OCI-LY1 (cell line): ENCODE measurements at regions not wholly inside any gene's neighbourhood (a gene's known extent, or its start where the extent isn't known, plus 50 kb on each side); places are given as distances from the start of the nearest gene placed in this dataset.

Source experiments
- H2AFZ ChIP-seq: fragments of 200-600 bp; sonication (generic), shearing (Covaris generic); 2 replicates; pipeline ENCODE4 v1.6.0; 2014; ENCODE audit warnings: antibody characterized with exemption, mild to moderate bottlenecking, low read length
- H3F3A ChIP-seq: fragments of 200-600 bp; sonication (generic), shearing (Covaris generic); 2 replicates; pipeline ENCODE4 v1.6.0; 2014; ENCODE audit warnings: mild to moderate bottlenecking, antibody characterized with exemption, low read length, moderate library complexity; ENCODE audit not compliant: insufficient read depth
- H3K27ac ChIP-seq: fragments of 200-600 bp; sonication (generic); 2 replicates; pipeline ENCODE4 v1.5.1; 2014; ENCODE audit warnings: low read length, mixed run types, mild to moderate bottlenecking, low read depth; ENCODE audit not compliant: poor library complexity, severe bottlenecking
- H3K27me3 ChIP-seq: fragments of 200-600 bp; sonication (generic); 2 replicates; pipeline ENCODE4 v1.6.0; 2014; ENCODE audit warnings: antibody characterized with exemption, mild to moderate bottlenecking, low read length, moderate library complexity; ENCODE audit not compliant: insufficient read depth
- H3K36me3 ChIP-seq: fragments of 200-600 bp; sonication (generic); 2 replicates; pipeline ENCODE4 v1.6.1; 2014; ENCODE audit warnings: mild to moderate bottlenecking, antibody characterized with exemption, low read length, moderate library complexity, mixed read lengths; ENCODE audit not compliant: insufficient read depth
- H3K4me1 ChIP-seq: fragments of 200-600 bp; sonication (generic); 2 replicates; pipeline ENCODE4 v1.5.1; 2014; ENCODE audit warnings: mild to moderate bottlenecking, low read length, moderate library complexity; ENCODE audit not compliant: insufficient read depth, severe bottlenecking
- H3K4me2 ChIP-seq: fragments of 200-600 bp; sonication (generic), shearing (Covaris generic); 2 replicates; pipeline ENCODE4 v1.6.1; 2014; ENCODE audit warnings: low read length
- H3K4me3 ChIP-seq: fragments of 200-600 bp; sonication (generic); 2 replicates; pipeline ENCODE4 v1.5.1; 2014; ENCODE audit warnings: low read length, low read depth, mild to moderate bottlenecking, mixed read lengths; ENCODE audit not compliant: poor library complexity, severe bottlenecking
- H3K79me2 ChIP-seq: fragments of 200-600 bp; shearing (Covaris generic); 2 replicates; pipeline ENCODE4 v1.6.1; 2016; ENCODE audit warnings: mixed run types, low read length, mixed read lengths; ENCODE audit not compliant: insufficient read depth
- H3K9ac ChIP-seq: fragments of 200-600 bp; sonication (generic), shearing (Covaris generic); 2 replicates; pipeline ENCODE4 v1.6.1; 2014; ENCODE audit warnings: mild to moderate bottlenecking, low read length, mixed read lengths
- H3K9me2 ChIP-seq: fragments of 200-600 bp; sonication (generic), shearing (Covaris generic); 2 replicates; pipeline ENCODE4 v1.6.1; 2014; ENCODE audit warnings: low read depth, mild to moderate bottlenecking, low read length, mixed read lengths
- H3K9me3 ChIP-seq: fragments of 200-600 bp; shearing (Covaris generic); 2 replicates; pipeline ENCODE4 v1.6.1; 2014; ENCODE audit warnings: low read length, mixed read lengths
- H4K20me1 ChIP-seq: fragments of 200-600 bp; sonication (generic), shearing (Covaris generic); 2 replicates; pipeline ENCODE4 v1.6.0; 2016; ENCODE audit warnings: mild to moderate bottlenecking, low read length; ENCODE audit not compliant: insufficient read depth
- EZH2 ChIP-seq: fragments of 200-600 bp; sonication (generic), shearing (Covaris generic); IDR thresholded peaks from 2 replicates; pipeline ENCODE4 v1.8.0; 2017; ENCODE audit warnings: borderline replicate concordance, mixed run types, mild to moderate bottlenecking, antibody characterized with exemption, low read length, moderate library complexity, mixed read lengths
- TF ChIP-seq, protein P1 (sequence below): fragments of 200-600 bp; sonication (generic), shearing (Covaris generic); IDR thresholded peaks from 2 replicates; pipeline ENCODE4 v1.5.1; 2017; ENCODE audit warnings: mild to moderate bottlenecking, antibody characterized with exemption, low read length, moderate library complexity, mixed read lengths

DNA sequence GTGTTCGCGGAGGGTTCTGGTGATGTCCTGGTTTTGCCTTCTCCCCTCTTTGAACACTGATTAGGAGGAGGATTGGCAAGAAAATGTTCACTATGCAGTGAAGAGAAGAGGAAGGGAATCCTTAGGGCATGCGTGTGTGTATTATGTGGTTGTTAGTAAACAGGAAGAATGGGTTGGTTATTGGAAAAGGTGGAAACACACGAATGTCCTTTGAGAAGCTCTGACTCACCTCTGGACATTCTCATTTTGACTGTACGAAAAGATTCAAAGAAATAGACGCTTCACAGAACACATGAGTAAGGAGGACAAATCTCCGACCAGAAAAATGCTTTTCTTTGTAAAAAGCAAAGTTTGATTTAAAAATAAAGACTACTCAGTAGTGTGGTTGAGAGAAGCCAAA is 188.8 kb upstream of the PRICKLE2 start:
- Histone ChIP-seq H3K9ac (no peak overlapping the region), H3K79me2 (no peaks in the 10 kb centered on the region), H3K4me1 (no peaks in the 10 kb centered on the region), H3K4me3 (no peak overlapping the region), H2AFZ (no peak overlapping the region), H3K27me3 (0 out of 2 replicates have a peak, but pooled peaks cover 4% of the 10 kb centered on the region), H3K9me2 (no peaks in the 10 kb centered on the region), H3K27ac (no peak overlapping the region), H3F3A (no peaks in the 10 kb centered on the region), H3K4me2 (no peak overlapping the region), H3K9me3 (no peaks in the 10 kb centered on the region), H4K20me1 (no peaks in the 10 kb centered on the region), H3K36me3 (no peaks in the 10 kb centered on the region)
- no peak for TF ChIP-seq EZH2
- TF ChIP-seq, protein P1, sequence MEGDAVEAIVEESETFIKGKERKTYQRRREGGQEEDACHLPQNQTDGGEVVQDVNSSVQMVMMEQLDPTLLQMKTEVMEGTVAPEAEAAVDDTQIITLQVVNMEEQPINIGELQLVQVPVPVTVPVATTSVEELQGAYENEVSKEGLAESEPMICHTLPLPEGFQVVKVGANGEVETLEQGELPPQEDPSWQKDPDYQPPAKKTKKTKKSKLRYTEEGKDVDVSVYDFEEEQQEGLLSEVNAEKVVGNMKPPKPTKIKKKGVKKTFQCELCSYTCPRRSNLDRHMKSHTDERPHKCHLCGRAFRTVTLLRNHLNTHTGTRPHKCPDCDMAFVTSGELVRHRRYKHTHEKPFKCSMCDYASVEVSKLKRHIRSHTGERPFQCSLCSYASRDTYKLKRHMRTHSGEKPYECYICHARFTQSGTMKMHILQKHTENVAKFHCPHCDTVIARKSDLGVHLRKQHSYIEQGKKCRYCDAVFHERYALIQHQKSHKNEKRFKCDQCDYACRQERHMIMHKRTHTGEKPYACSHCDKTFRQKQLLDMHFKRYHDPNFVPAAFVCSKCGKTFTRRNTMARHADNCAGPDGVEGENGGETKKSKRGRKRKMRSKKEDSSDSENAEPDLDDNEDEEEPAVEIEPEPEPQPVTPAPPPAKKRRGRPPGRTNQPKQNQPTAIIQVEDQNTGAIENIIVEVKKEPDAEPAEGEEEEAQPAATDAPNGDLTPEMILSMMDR = no peak

- TF ChIP-seq, protein P1 = no peak
- no peak for TF ChIP-seq EZH2
- Histone ChIP-seq H4K20me1 (no peaks in the 10 kb centered on the region), H3K9ac (no peak overlapping the region), H3K36me3 (no peaks in the 10 kb centered on the region), H3K9me2 (no peaks in the 10 kb centered on the region), H3K79me2 (no peaks in the 10 kb centered on the region), H3K27ac (no peak overlapping the region), H2AFZ (no peak overlapping the region), H3K9me3 (no peaks in the 10 kb centered on the region), H3F3A (no peaks in the 10 kb centered on the region), H3K4me2 (no peak overlapping the region), H3K4me1 (no peaks in the 10 kb centered on the region), H3K4me3 (no peak overlapping the region), H3K27me3 (0 out of 2 replicates have a peak, but pooled peaks cover 4% of the 10 kb centered on the region)
Observed at GRCh38 chr3:64411101-64411500, 185.8 kb upstream of the PRICKLE2 start.

DNA sequence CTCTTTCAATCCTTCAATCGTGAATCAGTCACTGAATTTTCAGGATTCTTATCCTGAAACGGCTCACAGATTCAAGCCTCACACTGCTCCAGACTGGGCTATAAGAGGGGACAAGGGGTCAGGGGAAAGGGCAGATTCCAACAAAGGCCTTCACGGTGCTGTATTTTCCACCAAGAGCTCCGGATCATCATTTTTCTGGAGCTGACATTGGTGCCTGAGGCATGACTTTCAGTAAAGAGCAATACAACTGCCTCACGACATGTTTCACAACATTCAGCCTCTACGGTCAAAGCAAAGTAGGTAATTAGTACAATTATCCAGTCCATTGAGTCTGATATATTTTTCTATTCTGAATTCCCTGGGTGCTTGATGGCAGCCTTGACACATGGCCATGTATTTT is 185.0 kb upstream of the PRICKLE2 start:
- Histone ChIP-seq H3K79me2 (no peaks in the 10 kb centered on the region), H3K27ac (no peak overlapping the region), H4K20me1 (no peaks in the 10 kb centered on the region), H3K4me3 (no peak overlapping the region), H3K36me3 (no peaks in the 10 kb centered on the region), H3K4me2 (no peak overlapping the region), H3K4me1 (no peaks in the 10 kb centered on the region), H3K9me3 (no peaks in the 10 kb centered on the region), H3K9me2 (no peaks in the 10 kb centered on the region), H3F3A (no peaks in the 10 kb centered on the region), H3K27me3 (0 out of 2 replicates have a peak, but pooled peaks cover 4% of the 10 kb centered on the region), H2AFZ (no peak overlapping the region), H3K9ac (no peak overlapping the region)
- TF ChIP-seq, protein P1 = no peak
- TF ChIP-seq EZH2 = no peak
